ENCODE measurements at regions not wholly inside any gene's neighbourhood (a gene's known extent, or its start where the extent isn't known, plus 50 kb on each side); places are given as distances from the start of the nearest gene placed in this dataset.
"Not testable (repeated sequence)": the region's sequence is repeated elsewhere in the genome, so short reads cannot be mapped to it uniquely, and the experiment has no call there.

DNA sequence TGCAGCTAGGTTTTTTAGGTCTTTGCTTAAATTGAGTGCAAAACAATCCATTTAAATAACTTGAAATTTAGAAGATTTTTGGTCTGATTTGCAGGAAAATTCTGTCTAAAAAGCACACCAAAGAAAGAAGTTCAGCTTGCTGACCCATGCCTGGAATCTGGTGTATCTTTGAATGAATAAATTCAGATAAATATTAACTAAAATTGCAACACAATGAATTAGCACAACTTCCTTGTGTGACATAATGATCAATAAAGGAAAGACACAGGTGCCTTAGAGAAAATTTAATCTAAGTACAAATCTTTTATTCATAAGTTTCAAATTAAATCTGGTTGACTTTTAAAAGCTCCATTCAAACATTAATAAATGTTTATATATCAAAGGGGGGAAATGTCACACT is 791.5 kb upstream of the LCORL start:
- no peak for DNase-seq

GRCh38 chr4:18803781-18804180 is 782.2 kb upstream of the LCORL start:
- no peak for DNase-seq

- DNase-seq, result no peak
Observed at GRCh38 chr4:18798123-18798522, 776.6 kb upstream of the LCORL start.

GRCh38 chr4:18795794-18796193 is 774.2 kb upstream of the LCORL start:
- no peak for DNase-seq

DNA sequence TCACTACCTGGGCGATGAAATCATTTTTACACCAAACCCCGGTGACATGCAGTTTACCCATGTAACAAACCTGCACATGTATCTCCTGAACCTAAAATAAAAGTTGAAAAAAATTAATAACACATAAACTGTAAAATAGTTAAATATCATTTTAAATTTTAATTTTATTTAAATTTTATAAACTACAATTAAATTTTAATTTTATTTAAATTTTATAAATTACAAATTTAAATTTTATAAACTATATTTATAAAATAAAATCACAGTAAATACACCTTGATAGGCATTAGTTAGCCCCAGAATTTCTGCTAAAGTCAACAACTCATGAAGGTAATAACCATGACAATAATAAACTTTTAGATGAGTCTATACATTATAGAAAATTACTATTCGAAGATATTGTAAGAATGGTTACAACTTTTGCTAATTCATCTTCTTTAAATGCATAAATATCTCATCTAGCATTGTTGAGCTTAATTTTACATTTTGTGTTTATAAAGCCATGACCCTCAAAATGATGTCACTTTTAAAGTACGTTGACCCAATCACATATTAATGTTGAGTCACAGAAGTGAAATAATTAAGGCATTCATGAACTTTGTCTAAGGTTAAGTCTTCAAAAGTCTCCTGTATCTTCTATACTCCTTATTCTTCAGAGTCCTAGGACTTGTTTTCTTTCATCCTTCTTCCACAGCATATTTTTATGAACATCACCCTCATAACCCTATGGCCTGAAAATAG is 755.8 kb upstream of the LCORL start:
- DNase-seq, result no peak

DNA sequence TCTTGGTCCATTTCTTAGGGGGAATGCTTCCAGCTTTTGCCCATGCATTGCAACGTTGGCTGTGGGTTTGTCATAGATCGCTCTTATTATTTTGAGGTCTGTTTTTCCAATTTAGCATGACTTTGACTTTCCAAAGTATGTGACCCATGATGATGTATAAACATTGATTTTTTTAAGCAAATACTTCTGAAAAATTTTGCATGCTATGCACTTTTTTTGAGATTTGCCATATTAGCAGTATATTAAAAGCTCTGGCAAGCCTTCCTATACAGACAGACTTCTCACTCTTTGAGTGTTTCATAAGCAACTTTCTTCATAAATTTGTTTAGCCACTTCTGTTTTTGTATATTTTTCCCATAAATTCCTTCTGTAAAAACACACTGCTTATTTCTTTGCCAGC is 746.4 kb upstream of the LCORL start:
- DNase-seq, result no peak

- DNase-seq, result no peak
Observed at GRCh38 chr4:18756671-18757070, 735.1 kb upstream of the LCORL start.

GRCh38 chr4:18754180-18754579 is 732.6 kb upstream of the LCORL start:
- no peak for DNase-seq

GRCh38 chr4:18751083-18751482 is 729.5 kb upstream of the LCORL start:
- no peak for DNase-seq

GRCh38 chr4:18749391-18749790 is 727.8 kb upstream of the LCORL start:
- DNase-seq, result no peak

GRCh38 chr4:18736551-18736950 is 715.0 kb upstream of the LCORL start:
- no peak for DNase-seq

- no peak for DNase-seq
Observed at GRCh38 chr4:18735740-18736268, 714.2 kb upstream of the LCORL start.

GRCh38 chr4:18734405-18734804 is 712.9 kb upstream of the LCORL start:
- no peak for DNase-seq

- DNase-seq, result no peak
Observed at GRCh38 chr4:18733961-18734360, 712.4 kb upstream of the LCORL start.

- DNase-seq, result no peak
Observed at GRCh38 chr4:18722748-18723191, 701.2 kb upstream of the LCORL start.

- no peak for DNase-seq
Observed at GRCh38 chr4:18698119-18698883, 676.7 kb upstream of the LCORL start.

DNA sequence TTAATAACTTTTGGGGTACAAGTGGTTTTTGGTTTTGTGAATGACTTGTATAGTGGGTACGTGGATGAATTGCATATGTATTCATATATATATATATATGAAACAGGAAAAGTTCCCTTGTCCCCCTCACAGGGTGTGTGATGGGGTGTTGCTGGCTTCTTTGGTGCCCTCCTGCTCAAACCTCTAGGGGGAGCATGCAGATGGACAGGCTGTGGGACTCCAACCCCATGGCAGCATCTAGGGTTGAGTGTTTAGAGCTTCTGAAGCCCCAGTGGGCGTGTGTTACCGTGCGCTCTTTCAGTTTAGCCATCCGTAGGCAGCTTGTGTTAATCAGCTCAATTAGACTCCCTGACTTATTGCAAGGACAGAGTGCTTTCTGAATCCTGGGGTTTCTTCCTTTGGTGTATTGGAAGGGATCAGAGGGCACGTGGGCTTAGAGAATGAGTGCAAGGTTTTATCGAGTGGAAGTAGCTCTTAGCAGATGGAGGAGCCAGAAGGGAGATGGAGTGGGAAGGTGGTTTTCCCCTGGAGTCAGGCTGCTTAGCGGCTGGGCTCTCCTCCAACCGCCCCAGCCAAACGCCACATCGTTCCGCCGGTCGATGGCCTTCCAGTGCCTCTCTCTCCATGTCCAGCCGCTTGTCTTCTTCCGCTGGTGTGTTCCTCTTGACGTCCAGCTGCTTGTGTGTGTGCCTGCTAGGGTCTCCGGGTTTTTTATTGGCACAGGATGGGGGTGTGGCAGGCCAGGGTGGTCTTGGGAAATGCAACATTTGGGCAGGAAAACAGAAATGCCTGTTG is 674.4 kb upstream of the LCORL start:
- no peak for DNase-seq

GRCh38 chr4:18691431-18692200 is 670.1 kb upstream of the LCORL start:
- no peak for DNase-seq

- DNase-seq, result no peak
Observed at GRCh38 chr4:18690291-18690955, 668.9 kb upstream of the LCORL start.

DNA sequence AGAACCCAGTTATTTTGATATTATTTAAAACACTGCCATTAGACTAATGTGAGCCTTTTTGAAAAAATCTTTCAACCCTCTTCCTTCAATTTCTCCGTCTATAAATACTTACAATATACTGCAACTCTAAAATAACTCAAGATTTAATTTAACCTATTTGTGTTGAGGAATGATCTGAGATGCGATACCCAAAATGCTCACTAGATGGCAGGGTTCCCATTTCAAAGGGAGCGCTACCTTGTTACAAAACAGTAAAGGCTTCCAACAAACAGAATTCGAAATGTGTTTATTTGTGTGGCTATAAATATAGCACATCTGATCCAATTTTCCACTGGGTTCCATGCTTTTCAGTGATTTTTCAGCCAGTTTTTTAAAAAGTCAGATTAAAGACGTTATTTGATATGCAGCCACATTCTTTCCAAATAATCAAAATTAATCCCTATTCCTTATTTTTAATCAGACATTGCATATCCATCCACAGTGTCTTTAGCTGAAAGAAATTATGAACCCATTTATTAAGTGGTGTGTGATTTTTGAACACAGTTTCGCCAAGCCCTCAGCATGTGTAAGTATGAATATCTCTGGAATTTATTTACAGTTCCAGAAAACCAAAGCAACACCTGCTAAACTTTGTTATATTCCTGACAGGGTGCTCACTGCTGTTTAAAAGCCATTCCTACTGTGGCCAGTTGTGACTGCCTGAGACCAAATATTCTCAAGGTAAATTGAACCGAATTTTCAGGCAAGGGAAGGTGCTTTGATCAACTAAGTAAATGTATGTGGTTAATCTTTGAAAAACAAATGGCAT is 668.0 kb upstream of the LCORL start:
- peak; percentile 17 for DNase-seq

- not testable (repeated sequence) for DNase-seq
Observed at GRCh38 chr4:18688351-18688750, 666.8 kb upstream of the LCORL start.

All from HCEC 1CT (cell line).